ENCODE measurements at regions not wholly inside any gene's neighbourhood (a gene's known extent, or its start where the extent isn't known, plus 50 kb on each side); places are given as distances from the start of the nearest gene placed in this dataset.

GRCh38 chr16:7026639-7027038 lies 306.0 kb upstream of the RBFOX1 start:
- TF ChIP-seq MAFK (IDR thresholded peaks at IDR 0.05; ENCODE audit: low read depth, low read length) = no peak
- TF ChIP-seq CTCF (conservative IDR thresholded peaks at IDR 0.05; ENCODE audit: low read depth, low read length) = no peak
- no peak for TF ChIP-seq POLR2A (IDR thresholded peaks at IDR 0.05; ENCODE audit: low read depth, low read length)
- no peak for TF ChIP-seq FOS (IDR thresholded peaks at IDR 0.05; ENCODE audit: low read depth, low read length)
- TF ChIP-seq CEBPB (IDR thresholded peaks at IDR 0.05; ENCODE audit: low read depth, low read length) = no peak
- no peak for TF ChIP-seq SMC3 (IDR thresholded peaks at IDR 0.05; ENCODE audit: low read depth, low read length)
- TF ChIP-seq NFE2L2 (IDR thresholded peaks at IDR 0.05; ENCODE audit: low read depth, low read length) = no peak
- H3K9ac ChIP-seq (ENCODE audit: low read depth, low read length) = no peak overlapping the region
- no peak overlapping the region for H2BK15ac ChIP-seq (ENCODE audit: low read depth, low read length)
- no peak overlapping the region for H3K27ac ChIP-seq (ENCODE audit: insufficient read depth, low read length)
- no peak overlapping the region for H2BK120ac ChIP-seq (ENCODE audit: low read depth, low read length)
- no peak overlapping the region for H3K4ac ChIP-seq (ENCODE audit: low read depth, low read length)
- no peak overlapping the region for H4K8ac ChIP-seq (ENCODE audit: low read depth in 2 of 2, low read length in 2 of 2)
- POLR2A ChIA-PET (ENCODE audit: unreplicated experiment) = no interaction called here
- H3K27me3 ChIP-seq (ENCODE audit: control insufficient read depth, insufficient read depth, low read length) = no peaks in the 10 kb centered on the region
- no peaks in the 10 kb centered on the region for H3K36me3 ChIP-seq (ENCODE audit: control insufficient read depth, insufficient read depth, low read length)
- no peaks in the 10 kb centered on the region for H3K79me1 ChIP-seq (ENCODE audit: low read depth in 1 of 2, low read length in 2 of 2)
- H3K18ac ChIP-seq (ENCODE audit: low read depth, low read length) = no peak overlapping the region
- no CpG with 5 or more reads among the region's 6 CpGs for whole genome bisulfite sequencing, 2 experiments (ENCODE audit: extremely low coverage in 2 of 2, insufficient read length in 1 of 2)
- H2BK5ac ChIP-seq (ENCODE audit: low read depth, low read length, poor library complexity, severe bottlenecking) = no peak overlapping the region
- no peaks in the 10 kb centered on the region for H3K4me1 ChIP-seq (ENCODE audit: control insufficient read depth, insufficient read depth, low read length)
- peaks cover 19% of the 10 kb centered on the region for H3K9me3 ChIP-seq (ENCODE audit: control insufficient read depth, insufficient read depth, low read length)
- in situ Hi-C loops (cut with MboI; ENCODE audit: low sequenced_read_pairs) = no loop called here
- no peak overlapping the region for H2AK5ac ChIP-seq (ENCODE audit: low read depth, low read length)
- H4K5ac ChIP-seq (ENCODE audit: low read depth, low read length) = no peak overlapping the region
- intact Hi-C loops (cut with micrococcal nuclease) = no loop called here
- H3K14ac ChIP-seq (replicated peaks; ENCODE audit: low read depth, low read length) = no peak overlapping the region
- ATAC-seq (ENCODE audit: low read depth) = no peak
- no peak overlapping the region for H2AFZ ChIP-seq (replicated peaks; ENCODE audit: low read length, poor library complexity)
- no peak for DNase-seq
- no peak overlapping the region for H3K23ac ChIP-seq (ENCODE audit: low read depth, low read length)
- no TSS peak for BruUV-seq (replicated peaks)
- CTCF ChIA-PET = no interaction called here
- H2AK9ac ChIP-seq (replicated peaks; ENCODE audit: low read depth, low read length, poor library complexity) = no peak overlapping the region
- no peak overlapping the region for H3K4me3 ChIP-seq (ENCODE audit: insufficient read depth, low read depth, low read length)
- no peak overlapping the region for H3K56ac ChIP-seq (ENCODE audit: extremely low read depth, insufficient read depth, low read length)
- H4K91ac ChIP-seq (ENCODE audit: insufficient read depth, low read depth, low read length) = no peak overlapping the region
- H2BK20ac ChIP-seq (ENCODE audit: low read depth, low read length) = no peak overlapping the region
- no peaks in the 10 kb centered on the region for H4K20me1 ChIP-seq (ENCODE audit: insufficient read depth, low read length)
- no peaks in the 10 kb centered on the region for H3K9me1 ChIP-seq (ENCODE audit: insufficient read depth, low read length)
- dilution Hi-C loops (cut with HindIII; ENCODE audit: low sequenced_read_pairs, unreplicated experiment) = no loop called here
- H3K4me2 ChIP-seq (ENCODE audit: low read depth, low read length) = no peak overlapping the region
